Gastrocnemius medialis (tissue), 4 donors: ENCODE measurements at regions not wholly inside any gene's neighbourhood (a gene's known extent, or its start where the extent isn't known, plus 50 kb on each side); places are given as distances from the start of the nearest gene placed in this dataset.
A peak's percentile ranks its signal among the peaks of the same experiment; 100 is the strongest.

ENCODE experiments used
- ATAC-seq, 2 donors: fragments of 150-250 bp; one replicate each; pipeline ENCODE4 v1.9.1; 2016
- DNase-seq, 2 donors: peaks; one replicate each; pipeline ENCODE4 v3.0.0-alpha.2; 2019
- H3K27ac ChIP-seq, 4 donors: fragments of 200-600 bp; sonication (generic); 1 replicate in 1 of 4; 2 replicates in 3 of 4; pipeline ENCODE4 v1.5.1; 2016 to 2018; ENCODE audit warnings: mild to moderate bottlenecking in 2 of 4, moderate library complexity in 1 of 4
- H3K27me3 ChIP-seq, 3 donors: fragments of 200-600 bp; sonication (generic) in 2 of 3; 1 replicate in 1 of 3; 2 replicates in 2 of 3; pipeline versions ENCODE4 v1.5.1 to v1.6.0; 2016 to 2019; ENCODE audit warnings: mild to moderate bottlenecking in 1 of 3, moderate library complexity in 1 of 3
- H3K36me3 ChIP-seq, 2 donors: fragments of 200-600 bp; sonication (generic) in 1 of 2; one replicate each; pipeline ENCODE4 v1.5.1; 2017 to 2018
- H3K4me1 ChIP-seq, 2 donors: fragments of 200-600 bp; sonication (generic) in 1 of 2; one replicate each; pipeline ENCODE4 v1.5.1; 2016 to 2017; ENCODE audit warnings: mild to moderate bottlenecking in 2 of 2
- H3K4me3 ChIP-seq, 4 donors: fragments of 200-600 bp; sonication (generic) in 3 of 4; 1 replicate in 1 of 4; 2 replicates in 3 of 4; pipeline ENCODE4 v1.5.1; 2016 to 2019; ENCODE audit warnings: mild to moderate bottlenecking in 2 of 4
- H3K9me3 ChIP-seq, 3 donors: fragments of 200-600 bp; sonication (generic) in 2 of 3; 1 replicate in 1 of 3; 2 replicates in 2 of 3; pipeline ENCODE4 v1.5.1; 2016 to 2019
- POLR2A ChIP-seq, 2 donors: fragments of 450-650 bp; IDR thresholded peaks; one replicate each; pipeline ENCODE4 v1.6.1; 2017; ENCODE audit warnings: antibody characterized with exemption in 2 of 2, mild to moderate bottlenecking in 2 of 2, moderate library complexity in 2 of 2
- in situ Hi-C, 4 donors: fragments of 200-750 bp; cut with MboI; loops; one replicate each; pipeline versions ENCODE4 v1.15.0 to v1.8.0; 2017; ENCODE audit warnings: low sequenced_read_pairs in 4 of 4
- intact Hi-C: fragments of 100-400 bp; cut with DNase I; formaldehyde crosslinking; loops from one replicate; pipeline ENCODE4 v1.15.1; 2023; ENCODE audit warnings: low total_unique reads
- TF ChIP-seq, protein P1 (sequence below), 5 experiments: fragments of 450-650 bp in 3 of 5; fragments of 200-600 bp in 2 of 5; sonication (generic) in 2 of 5; IDR thresholded peaks in 4 of 5; conservative IDR thresholded peaks in 1 of 5; 1 replicate in 4 of 5; 2 replicates in 1 of 5; pipeline ENCODE4 v1.5.1; 2016 to 2019; ENCODE audit warnings: antibody characterized with exemption in 5 of 5, mild to moderate bottlenecking in 3 of 5, moderate library complexity in 3 of 5

DNA sequence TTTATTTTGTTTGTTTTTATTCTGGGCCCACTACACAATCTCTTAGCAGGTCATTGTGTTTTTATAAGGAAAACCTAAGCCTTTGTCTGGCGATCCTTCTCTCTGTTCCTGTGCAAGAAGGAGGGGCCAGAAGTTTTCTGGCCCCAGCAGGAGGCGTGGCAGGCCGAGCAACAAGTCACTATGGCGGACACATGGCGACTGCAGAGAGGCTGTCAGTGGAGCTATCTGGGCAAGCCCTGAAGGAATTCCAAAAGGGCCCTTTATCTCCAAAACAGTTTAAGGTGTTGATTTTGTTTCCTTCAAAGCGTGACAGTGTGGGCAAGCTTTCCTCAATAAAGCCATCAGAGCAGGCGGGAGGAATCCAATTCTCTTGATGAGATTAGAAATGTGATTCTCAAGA lies 118.8 kb upstream of the CTAGE1 start:
- TF ChIP-seq POLR2A (IDR thresholded peaks at IDR 0.05) = no peak
- TF ChIP-seq, protein P1, sequence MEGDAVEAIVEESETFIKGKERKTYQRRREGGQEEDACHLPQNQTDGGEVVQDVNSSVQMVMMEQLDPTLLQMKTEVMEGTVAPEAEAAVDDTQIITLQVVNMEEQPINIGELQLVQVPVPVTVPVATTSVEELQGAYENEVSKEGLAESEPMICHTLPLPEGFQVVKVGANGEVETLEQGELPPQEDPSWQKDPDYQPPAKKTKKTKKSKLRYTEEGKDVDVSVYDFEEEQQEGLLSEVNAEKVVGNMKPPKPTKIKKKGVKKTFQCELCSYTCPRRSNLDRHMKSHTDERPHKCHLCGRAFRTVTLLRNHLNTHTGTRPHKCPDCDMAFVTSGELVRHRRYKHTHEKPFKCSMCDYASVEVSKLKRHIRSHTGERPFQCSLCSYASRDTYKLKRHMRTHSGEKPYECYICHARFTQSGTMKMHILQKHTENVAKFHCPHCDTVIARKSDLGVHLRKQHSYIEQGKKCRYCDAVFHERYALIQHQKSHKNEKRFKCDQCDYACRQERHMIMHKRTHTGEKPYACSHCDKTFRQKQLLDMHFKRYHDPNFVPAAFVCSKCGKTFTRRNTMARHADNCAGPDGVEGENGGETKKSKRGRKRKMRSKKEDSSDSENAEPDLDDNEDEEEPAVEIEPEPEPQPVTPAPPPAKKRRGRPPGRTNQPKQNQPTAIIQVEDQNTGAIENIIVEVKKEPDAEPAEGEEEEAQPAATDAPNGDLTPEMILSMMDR (IDR thresholded peaks at IDR 0.05 in 4 of 5, conservative IDR thresholded peaks at IDR 0.05 in 1 of 5) = no peak
- in situ Hi-C loops (no loop called here), intact Hi-C loops (no loop called here)
- ATAC-seq (no peak), DNase-seq (no peak)
- Histone ChIP-seq H3K4me1 (no peaks in the 10 kb centered on the region), H3K27ac (no peak overlapping the region), H3K36me3 (no peaks in the 10 kb centered on the region), H3K4me3 (no peak overlapping the region), H3K27me3 (no peaks in the 10 kb centered on the region), H3K9me3 (no peaks in the 10 kb centered on the region)

DNA sequence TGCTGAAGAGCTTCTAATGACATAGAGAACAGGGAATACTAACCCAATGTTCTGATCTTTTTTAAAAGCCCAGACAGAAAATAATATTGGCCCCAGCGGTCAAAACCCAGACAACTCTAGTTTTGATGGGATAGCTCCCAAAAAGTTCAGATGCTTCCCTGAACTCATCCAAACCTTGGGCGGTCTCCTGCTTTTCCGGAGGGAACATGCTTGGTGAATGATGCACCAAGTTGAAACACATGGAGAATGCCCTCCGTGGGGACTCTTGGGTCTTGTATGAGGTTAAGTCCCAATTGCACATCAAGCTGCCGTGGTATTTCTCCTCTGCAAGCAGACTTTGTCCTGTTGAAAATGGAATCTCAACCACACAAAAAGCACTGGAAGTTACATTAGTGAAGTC lies 120.7 kb upstream of the CTAGE1 start:
- intact Hi-C loops = no loop called here
- no peak overlapping the region for H3K4me3 ChIP-seq
- TF ChIP-seq, protein P1 (IDR thresholded peaks at IDR 0.05 in 4 of 5, conservative IDR thresholded peaks at IDR 0.05 in 1 of 5) = no peak
- TF ChIP-seq POLR2A (IDR thresholded peaks at IDR 0.05) = no peak

DNA sequence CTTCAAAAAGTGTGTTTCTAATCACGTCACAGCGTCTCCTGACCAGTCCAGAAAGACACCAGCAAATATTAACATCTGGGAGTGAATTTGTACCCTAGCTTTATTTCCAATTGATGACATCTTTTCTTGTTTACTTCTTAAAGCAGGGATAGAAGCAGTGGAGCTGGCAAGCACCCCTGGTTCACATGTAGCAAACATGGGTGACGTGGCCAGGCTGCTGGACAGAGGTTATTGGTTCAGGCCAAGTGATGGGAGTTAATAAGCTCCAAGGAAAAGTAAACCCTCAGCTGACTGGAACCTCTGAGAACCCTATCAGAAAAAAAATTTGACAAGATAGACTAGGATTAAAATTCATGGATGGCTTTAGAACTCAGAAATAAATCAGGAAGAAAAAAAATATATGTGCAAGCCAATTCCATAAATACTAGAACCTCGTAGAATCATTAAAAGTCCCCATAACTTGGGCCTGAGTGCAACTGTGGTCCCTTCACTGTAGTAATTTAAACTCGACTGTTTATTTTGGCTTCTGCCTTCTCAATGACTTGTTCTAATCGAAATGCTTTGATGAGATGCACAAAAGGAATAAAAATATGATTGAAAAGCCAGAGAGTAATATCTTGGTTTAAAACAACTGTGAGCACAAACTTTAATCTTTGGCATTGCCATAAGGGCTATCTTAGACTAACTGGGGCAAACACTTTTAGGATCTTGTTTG lies 121.5 kb upstream of the CTAGE1 start:
- H3K36me3 ChIP-seq = no peaks in the 10 kb centered on the region
- no peaks in the 10 kb centered on the region for H3K27me3 ChIP-seq
- TF ChIP-seq POLR2A (IDR thresholded peaks at IDR 0.05) = no peak
- TF ChIP-seq, protein P1 (IDR thresholded peaks at IDR 0.05 in 4 of 5, conservative IDR thresholded peaks at IDR 0.05 in 1 of 5) = no peak
- no peaks in the 10 kb centered on the region for H3K9me3 ChIP-seq
- DNase-seq (peak; percentile 38 to 75), ATAC-seq (peak; percentile 29 to 41)
- in situ Hi-C loops (no loop called here), intact Hi-C loops (no loop called here)
- peak overlapping the region in 3 of 4 donors; percentile 11 to 26 (median 23) for H3K27ac ChIP-seq
- no peaks in the 10 kb centered on the region for H3K4me1 ChIP-seq
- no peak overlapping the region for H3K4me3 ChIP-seq

More for the DNA sequence above, 120.7 kb upstream of the CTAGE1 start:
- peak overlapping the region in 1 of 4 donors; percentile 13 for H3K27ac ChIP-seq
- H3K27me3 ChIP-seq = no peaks in the 10 kb centered on the region
- peak; percentile 38 to 76 for DNase-seq
- no peaks in the 10 kb centered on the region for H3K9me3 ChIP-seq
- no peaks in the 10 kb centered on the region for H3K4me1 ChIP-seq
- in situ Hi-C loops = no loop called here
- no peaks in the 10 kb centered on the region for H3K36me3 ChIP-seq
- peak; percentile 79 to 85 for ATAC-seq

DNA sequence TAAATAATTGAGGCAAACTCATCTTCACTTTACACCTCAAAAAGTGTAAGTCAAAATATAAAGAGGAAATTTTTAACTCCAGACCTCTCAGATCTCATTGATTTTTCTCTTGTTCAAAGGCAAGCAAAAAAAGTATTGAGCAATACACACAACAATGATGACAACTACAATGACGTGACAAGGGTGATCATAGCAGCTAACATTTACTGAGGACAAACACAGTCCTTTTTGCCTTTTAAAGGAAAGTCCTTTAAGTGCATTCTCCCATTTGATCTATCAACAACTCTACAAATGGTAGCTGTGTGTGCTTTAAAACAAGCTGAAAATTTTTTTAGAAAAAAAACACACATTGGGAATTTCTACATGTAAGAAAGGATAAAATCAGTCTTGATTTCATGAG lies 123.5 kb upstream of the CTAGE1 start:
- TF ChIP-seq, protein P1 (IDR thresholded peaks at IDR 0.05 in 4 of 5, conservative IDR thresholded peaks at IDR 0.05 in 1 of 5) = no peak
- TF ChIP-seq POLR2A (IDR thresholded peaks at IDR 0.05) = no peak
- H3K4me3 ChIP-seq = no peak overlapping the region
- H3K9me3 ChIP-seq = no peaks in the 10 kb centered on the region
- H3K4me1 ChIP-seq = no peaks in the 10 kb centered on the region
- in situ Hi-C loops = no loop called here
- no peaks in the 10 kb centered on the region for H3K36me3 ChIP-seq
- intact Hi-C loops = no loop called here
- no peak for ATAC-seq
- no peak overlapping the region for H3K27ac ChIP-seq
- no peak for DNase-seq
- H3K27me3 ChIP-seq = no peaks in the 10 kb centered on the region
